Naive thymus-derived CD8-positive, alpha-beta T cell (primary cell): ENCODE measurements at regions not wholly inside any gene's neighbourhood (a gene's known extent, or its start where the extent isn't known, plus 50 kb on each side); places are given as distances from the start of the nearest gene placed in this dataset.
"Not testable (repeated sequence)": the region's sequence is repeated elsewhere in the genome, so short reads cannot be mapped to it uniquely, and the experiment has no call there.

Source experiments
- ATAC-seq, 2 donors: fragments of 150-1000 bp; cut with Tn5 transposase in 1 of 2; sonication (Bioruptor Pico), chemical (Tn5 transposase) in 1 of 2; 1 replicate in 1 of 2; 2 replicates in 1 of 2; pipeline ENCODE4 v1.10.0; 2021; ENCODE audit warnings: mild to moderate bottlenecking in 2 of 2, moderate library complexity in 2 of 2
- POLR2A ChIA-PET: fragments of 350-600 bp; sonication (Branson Sonifier 250); formaldehyde crosslinking; loops from one replicate; lab custom pipeline; 2021; ENCODE audit warnings: antibody characterized with exemption; lab: Charles Lee
- DNase-seq, 10 donors: peaks; one replicate each; pipeline versions ENCODE4 v3.0.0 to v3.0.0-alpha.2; 2020 to 2022
- H3K27ac Mint-ChIP-seq, 10 donors: one replicate each; pipeline ENCODE4 v1.8.0; 2020 to 2022; ENCODE audit warnings: mild to moderate bottlenecking in 10 of 10, mixed read lengths in 10 of 10, moderate library complexity in 4 of 10, inconsistent platforms in 1 of 10
- H3K27me3 Mint-ChIP-seq, 5 donors: one replicate each; pipeline ENCODE4 v1.8.0; 2021 to 2022; ENCODE audit warnings: mixed read lengths in 5 of 5
- H3K36me3 Mint-ChIP-seq, 3 donors: one replicate each; pipeline ENCODE4 v1.8.0; 2020 to 2022; ENCODE audit warnings: mixed read lengths in 3 of 3, mild to moderate bottlenecking in 2 of 3, inconsistent platforms in 1 of 3
- H3K4me1 Mint-ChIP-seq, 4 donors: one replicate each; pipeline ENCODE4 v1.8.0; 2021 to 2022; ENCODE audit warnings: mixed read lengths in 4 of 4
- H3K4me3 Mint-ChIP-seq, 10 donors: one replicate each; pipeline ENCODE4 v1.8.0; 2020 to 2022; ENCODE audit warnings: mild to moderate bottlenecking in 10 of 10, mixed read lengths in 10 of 10, moderate library complexity in 6 of 10, inconsistent platforms in 1 of 10
- H3K9me3 Mint-ChIP-seq, 9 donors: one replicate each; pipeline ENCODE4 v1.8.0; 2020 to 2022; ENCODE audit warnings: mixed read lengths in 9 of 9, mild to moderate bottlenecking in 3 of 9, inconsistent platforms in 1 of 9, moderate library complexity in 1 of 9

GRCh38 chrX:101744085-101744484, 84.4 kb upstream of the ARMCX2 start:
- POLR2A ChIA-PET: no interaction called here
- Mint-ChIP-seq H3K27me3 (peaks cover 0 to 12% (median 4%) of the 10 kb centered on the region in 5 donors), H3K4me1 (no peaks in the 10 kb centered on the region), H3K4me3 (no peak overlapping the region), H3K27ac (no peak overlapping the region), H3K36me3 (no peaks in the 10 kb centered on the region), H3K9me3 (no peaks in the 10 kb centered on the region)
- ATAC-seq (no peak), DNase-seq (no peak)

DNA sequence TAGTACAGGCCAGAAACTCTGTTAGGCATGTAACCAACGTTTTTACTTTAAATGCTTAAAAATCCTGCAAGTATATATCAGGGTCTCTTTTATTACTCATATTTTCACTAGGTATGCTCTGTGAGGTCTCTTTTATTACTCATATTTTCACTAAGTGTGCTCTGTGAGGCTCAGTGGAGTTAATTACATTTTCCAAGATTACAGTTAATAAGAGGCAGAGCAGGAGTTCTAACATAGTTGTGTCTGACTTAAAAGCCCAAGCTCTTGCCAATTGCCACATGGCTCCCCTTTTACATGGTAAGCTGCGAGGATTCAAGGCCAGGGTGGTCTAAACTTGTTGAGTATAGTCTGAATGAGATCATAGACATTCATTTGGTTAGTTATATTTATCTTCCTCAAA, 81.0 kb upstream of the ARMCX2 start:
- Mint-ChIP-seq H3K36me3 (no peaks in the 10 kb centered on the region), H3K9me3 (no peaks in the 10 kb centered on the region), H3K27me3 (peaks cover 0 to 12% (median 2%) of the 10 kb centered on the region in 5 donors), H3K27ac (no peak overlapping the region), H3K4me1 (no peaks in the 10 kb centered on the region), H3K4me3 (no peak overlapping the region)
- DNase-seq (no peak), ATAC-seq (no peak)
- POLR2A ChIA-PET: no interaction called here

DNA sequence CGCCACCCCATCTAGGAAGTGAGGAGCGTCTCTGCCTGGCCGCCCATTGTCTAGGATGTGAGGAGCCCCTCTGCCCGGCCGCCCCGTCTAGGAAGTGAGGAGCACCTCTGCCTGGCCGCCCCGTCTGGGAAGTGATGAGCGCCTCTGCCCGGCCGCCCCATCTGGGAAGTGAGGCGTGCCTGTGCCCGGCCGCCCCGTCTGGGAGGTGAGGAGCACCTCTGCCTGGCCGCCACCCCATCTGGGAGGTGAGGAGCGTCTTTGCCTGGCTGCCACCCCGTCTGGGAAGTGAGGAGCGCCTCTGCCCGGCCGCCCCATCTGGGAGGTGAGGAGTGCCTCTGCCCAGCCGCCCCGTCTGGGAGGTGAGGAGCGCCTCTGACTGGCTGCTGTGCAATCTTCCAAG, 79.2 kb upstream of the ARMCX2 start:
- H3K27ac Mint-ChIP-seq, ATAC-seq, POLR2A ChIA-PET: not testable (repeated sequence)

GRCh38 chrX:101738411-101738810, 78.8 kb upstream of the ARMCX2 start:
- not testable (repeated sequence) for H3K36me3 Mint-ChIP-seq, H3K27ac Mint-ChIP-seq

More for the DNA sequence above, 79.2 kb upstream of the ARMCX2 start:
- H3K4me3 Mint-ChIP-seq, H3K27me3 Mint-ChIP-seq, H3K9me3 Mint-ChIP-seq, H3K4me1 Mint-ChIP-seq, DNase-seq, H3K36me3 Mint-ChIP-seq: not testable (repeated sequence)

DNA sequence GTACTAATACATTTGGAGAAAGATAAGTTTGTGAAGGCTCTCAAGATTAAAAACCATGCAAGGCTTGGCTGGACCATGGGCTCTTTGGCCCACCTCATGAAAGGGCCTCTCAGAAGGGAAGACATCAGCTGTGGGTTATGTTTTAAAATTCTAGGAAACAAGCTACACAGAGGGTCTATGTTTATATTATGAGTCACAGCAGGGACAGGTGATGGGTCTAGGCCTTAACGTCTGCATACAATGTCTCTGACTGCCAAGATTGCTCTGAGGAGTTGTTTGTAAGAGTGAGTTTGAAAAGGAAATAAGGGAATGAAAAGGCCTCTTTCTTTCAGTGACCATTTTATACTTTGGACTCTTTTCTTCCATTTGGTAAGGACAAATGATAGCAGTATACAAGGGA, 77.0 kb upstream of the ARMCX2 start:
- Mint-ChIP-seq H3K36me3 (no peaks in the 10 kb centered on the region), H3K27ac (no peak overlapping the region), H3K27me3 (no peaks in the 10 kb centered on the region), H3K4me1 (no peaks in the 10 kb centered on the region), H3K9me3 (no peaks in the 10 kb centered on the region), H3K4me3 (no peak overlapping the region)
- DNase-seq (no peak), ATAC-seq (no peak)
- POLR2A ChIA-PET: no interaction called here

More at GRCh38 chrX:101738411-101738810, 78.8 kb upstream of the ARMCX2 start:
- H3K27me3 Mint-ChIP-seq, ATAC-seq, H3K9me3 Mint-ChIP-seq, POLR2A ChIA-PET, H3K4me3 Mint-ChIP-seq, H3K4me1 Mint-ChIP-seq, DNase-seq: not testable (repeated sequence)

DNA sequence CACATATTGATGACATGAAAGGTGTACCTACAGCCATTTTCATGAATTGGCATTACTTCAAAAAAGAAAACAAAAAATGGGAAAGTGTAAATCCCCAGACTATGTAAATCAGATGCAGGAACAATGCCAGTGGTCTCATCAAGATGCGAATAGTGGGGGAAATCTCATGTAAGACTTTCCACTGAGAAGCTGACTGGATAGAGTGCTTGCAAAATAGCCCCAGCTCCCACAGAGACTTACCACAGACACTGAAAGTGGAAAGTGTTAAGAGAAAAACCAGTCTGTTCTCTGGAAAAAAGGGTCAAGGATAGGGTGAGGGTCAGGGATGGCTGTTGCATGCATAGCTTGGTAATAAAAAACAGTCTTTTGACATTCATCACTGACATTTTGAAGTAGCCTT, 73.2 kb upstream of the ARMCX2 start:
- Mint-ChIP-seq H3K9me3 (no peaks in the 10 kb centered on the region), H3K36me3 (no peaks in the 10 kb centered on the region), H3K4me1 (no peaks in the 10 kb centered on the region), H3K27me3 (peaks cover 0 to 4% (median 0%) of the 10 kb centered on the region in 5 donors), H3K4me3 (no peak overlapping the region), H3K27ac (no peak overlapping the region)
- POLR2A ChIA-PET: no interaction called here
- DNase-seq (no peak), ATAC-seq (no peak)

GRCh38 chrX:101729986-101730385, 70.3 kb upstream of the ARMCX2 start:
- Mint-ChIP-seq H3K27me3 (peaks cover 7 to 14% (median 9%) of the 10 kb centered on the region in 5 donors), H3K36me3 (peaks cover 0 to 5% (median 0%) of the 10 kb centered on the region in 3 donors), H3K4me3 (no peak overlapping the region), H3K4me1 (no peaks in the 10 kb centered on the region), H3K9me3 (no peaks in the 10 kb centered on the region), H3K27ac (no peak overlapping the region)
- no peak for DNase-seq
- no peak for ATAC-seq
- POLR2A ChIA-PET: no interaction called here
